SK-N-SH treated with all-trans-retinoic acid at 6 μM for 48 hours (cell line): ENCODE measurements at regions not wholly inside any gene's neighbourhood (a gene's known extent, or its start where the extent isn't known, plus 50 kb on each side); places are given as distances from the start of the nearest gene placed in this dataset.

Experiments used
- ATAC-seq: fragments of 200-7000 bp; cut with Tn5 transposase; 3 replicates; pipeline ENCODE4 v1.9.1; 2020; ENCODE audit warnings: mild to moderate bottlenecking, moderate library complexity
- ARNTL ChIP-seq: fragments of 450-650 bp; formaldehyde crosslinking; IDR thresholded peaks from 2 replicates; pipeline ENCODE4 v1.5.0; 2020; ENCODE audit warnings: low read depth, mild to moderate bottlenecking, moderate library complexity, borderline replicate concordance
- CSDC2 ChIP-seq: fragments of 250-450 bp; sonication (Bioruptor Pico); IDR thresholded peaks from 2 replicates; pipeline ENCODE4 v1.5.0; 2020; ENCODE audit warnings: mild to moderate bottlenecking, moderate library complexity
- ESRRG ChIP-seq: fragments of 250-450 bp; sonication (Bioruptor Pico); IDR thresholded peaks from 2 replicates; pipeline ENCODE4 v1.6.1; 2021; ENCODE audit warnings: mild to moderate bottlenecking
- GLIS3 ChIP-seq: fragments of 250-450 bp; sonication (Bioruptor Pico); IDR thresholded peaks from 2 replicates; pipeline ENCODE4 v1.5.0; 2020; ENCODE audit warnings: mild to moderate bottlenecking, moderate library complexity
- ISL1 ChIP-seq: fragments of 250-450 bp; sonication (Bioruptor Pico); IDR thresholded peaks from 2 replicates; pipeline ENCODE4 v2.1.2; 2022; ENCODE audit warnings: mild to moderate bottlenecking, moderate library complexity
- OSR1 ChIP-seq: fragments of 250-450 bp; sonication (Bioruptor Pico); IDR thresholded peaks from 2 replicates; pipeline ENCODE4 v1.8.0; 2022; ENCODE audit warnings: moderate library complexity, mild to moderate bottlenecking, inconsistent platforms
- RARB ChIP-seq: fragments of 250-450 bp; sonication (Bioruptor Pico); IDR thresholded peaks from 2 replicates; pipeline ENCODE4 v1.8.0; 2021; ENCODE audit warnings: mild to moderate bottlenecking, moderate library complexity
- SNAI2 ChIP-seq: fragments of 250-450 bp; sonication (Bioruptor Pico); IDR thresholded peaks from 2 replicates; pipeline ENCODE4 v1.5.0; 2020; ENCODE audit warnings: mild to moderate bottlenecking, moderate library complexity
- TOX ChIP-seq: fragments of 250-450 bp; sonication (Bioruptor Pico); IDR thresholded peaks from 2 replicates; pipeline ENCODE4 v1.8.0; 2021; ENCODE audit warnings: mild to moderate bottlenecking, moderate library complexity, borderline replicate concordance
- ZC3H10 ChIP-seq: fragments of 250-450 bp; sonication (Bioruptor Pico); IDR thresholded peaks from 2 replicates; pipeline ENCODE4 v1.5.1; 2021; ENCODE audit warnings: mild to moderate bottlenecking, moderate library complexity
- ZFP3 ChIP-seq: fragments of 250-450 bp; sonication (Bioruptor Pico); IDR thresholded peaks from 2 replicates; pipeline ENCODE4 v1.5.0; 2020; ENCODE audit warnings: mild to moderate bottlenecking, moderate library complexity
- ZFP30 ChIP-seq: fragments of 450-650 bp; formaldehyde crosslinking; IDR thresholded peaks from 2 replicates; pipeline ENCODE4 v1.5.0; 2022; ENCODE audit warnings: mild to moderate bottlenecking, moderate library complexity
- ZNF565 ChIP-seq: fragments of 450-650 bp; formaldehyde crosslinking; conservative IDR thresholded peaks from 2 replicates; pipeline ENCODE4 v1.5.0; 2020; ENCODE audit warnings: low read depth, mild to moderate bottlenecking, moderate library complexity
- ZNF70 ChIP-seq: fragments of 450-650 bp; formaldehyde crosslinking; IDR thresholded peaks from 2 replicates; pipeline ENCODE4 v1.5.0; 2020; ENCODE audit warnings: mild to moderate bottlenecking, moderate library complexity
- ZNF8 ChIP-seq: fragments of 450-650 bp; formaldehyde crosslinking; IDR thresholded peaks from 2 replicates; pipeline ENCODE4 v1.5.0; 2020; ENCODE audit warnings: mild to moderate bottlenecking, moderate library complexity
- TF ChIP-seq, protein P1 (sequence below): fragments of 250-450 bp; sonication (Bioruptor Pico); IDR thresholded peaks from 2 replicates; pipeline ENCODE4 v1.8.0; 2021; ENCODE audit warnings: low read depth, mild to moderate bottlenecking, moderate library complexity, borderline replicate concordance
- TF ChIP-seq, protein P2 (sequence below): fragments of 250-450 bp; sonication (Bioruptor Pico); IDR thresholded peaks from 2 replicates; pipeline ENCODE4 v1.8.0; 2020; ENCODE audit warnings: mild to moderate bottlenecking, moderate library complexity, borderline replicate concordance
- TF ChIP-seq, protein P3 (sequence below): fragments of 250-450 bp; sonication (Bioruptor Pico); IDR thresholded peaks from 2 replicates; pipeline ENCODE4 v1.5.1; 2021; ENCODE audit warnings: mild to moderate bottlenecking, moderate library complexity
- TF ChIP-seq, protein P4 (sequence below): fragments of 250-450 bp; sonication (Bioruptor Pico); IDR thresholded peaks from 2 replicates; pipeline ENCODE4 v1.5.1; 2020; ENCODE audit warnings: low read depth, mild to moderate bottlenecking, moderate library complexity

DNA sequence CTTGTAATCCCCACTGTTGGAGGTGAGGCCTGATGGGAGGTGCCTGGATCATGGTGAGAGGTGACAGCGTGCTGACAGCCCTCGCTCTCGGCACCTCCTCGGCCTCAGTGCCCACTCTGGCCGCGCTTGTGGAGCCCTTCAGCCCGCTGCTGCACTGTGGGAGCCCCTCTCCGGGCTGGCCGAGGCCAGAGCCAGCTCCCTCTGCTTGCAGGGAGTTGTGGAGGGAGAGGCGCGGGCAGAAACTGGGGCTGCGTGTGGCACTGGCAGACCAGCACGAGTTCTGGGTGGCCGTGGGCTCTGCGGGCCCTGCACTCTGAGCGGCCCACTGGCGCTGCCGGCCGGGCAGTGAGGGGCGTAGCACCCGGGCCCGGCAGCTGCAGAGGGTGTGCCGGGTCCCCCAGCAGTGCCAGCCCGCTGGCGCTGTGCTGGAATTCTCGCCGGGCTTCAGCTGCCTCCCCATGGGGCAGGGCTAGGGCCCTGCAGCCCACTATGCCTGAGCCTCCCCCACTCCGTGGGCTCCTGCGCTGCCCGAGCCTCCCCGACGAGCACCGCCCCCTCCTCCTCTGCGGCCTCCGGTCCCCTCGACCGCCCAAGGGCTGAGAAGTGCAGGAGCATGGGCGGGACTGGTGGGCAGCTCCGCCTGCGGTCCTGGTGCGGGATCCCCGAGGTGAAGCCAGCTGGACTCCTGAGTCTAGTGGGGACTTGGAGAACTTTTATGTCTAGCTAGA, 197.1 kb downstream of the SPP2 start:
- TF ChIP-seq, protein P1, sequence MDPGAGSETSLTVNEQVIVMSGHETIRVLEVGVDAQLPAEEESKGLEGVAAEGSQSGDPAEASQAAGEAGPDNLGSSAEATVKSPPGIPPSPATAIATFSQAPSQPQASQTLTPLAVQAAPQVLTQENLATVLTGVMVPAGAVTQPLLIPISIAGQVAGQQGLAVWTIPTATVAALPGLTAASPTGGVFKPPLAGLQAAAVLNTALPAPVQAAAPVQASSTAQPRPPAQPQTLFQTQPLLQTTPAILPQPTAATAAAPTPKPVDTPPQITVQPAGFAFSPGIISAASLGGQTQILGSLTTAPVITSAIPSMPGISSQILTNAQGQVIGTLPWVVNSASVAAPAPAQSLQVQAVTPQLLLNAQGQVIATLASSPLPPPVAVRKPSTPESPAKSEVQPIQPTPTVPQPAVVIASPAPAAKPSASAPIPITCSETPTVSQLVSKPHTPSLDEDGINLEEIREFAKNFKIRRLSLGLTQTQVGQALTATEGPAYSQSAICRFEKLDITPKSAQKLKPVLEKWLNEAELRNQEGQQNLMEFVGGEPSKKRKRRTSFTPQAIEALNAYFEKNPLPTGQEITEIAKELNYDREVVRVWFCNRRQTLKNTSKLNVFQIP (CRISPR knock-in tag), result no peak
- TF ChIP-seq ZNF565 (CRISPR knock-in tag) (no peak), ZFP30 (CRISPR knock-in tag) (no peak), ZNF70 (CRISPR knock-in tag) (no peak)
- TF ChIP-seq, protein P2, sequence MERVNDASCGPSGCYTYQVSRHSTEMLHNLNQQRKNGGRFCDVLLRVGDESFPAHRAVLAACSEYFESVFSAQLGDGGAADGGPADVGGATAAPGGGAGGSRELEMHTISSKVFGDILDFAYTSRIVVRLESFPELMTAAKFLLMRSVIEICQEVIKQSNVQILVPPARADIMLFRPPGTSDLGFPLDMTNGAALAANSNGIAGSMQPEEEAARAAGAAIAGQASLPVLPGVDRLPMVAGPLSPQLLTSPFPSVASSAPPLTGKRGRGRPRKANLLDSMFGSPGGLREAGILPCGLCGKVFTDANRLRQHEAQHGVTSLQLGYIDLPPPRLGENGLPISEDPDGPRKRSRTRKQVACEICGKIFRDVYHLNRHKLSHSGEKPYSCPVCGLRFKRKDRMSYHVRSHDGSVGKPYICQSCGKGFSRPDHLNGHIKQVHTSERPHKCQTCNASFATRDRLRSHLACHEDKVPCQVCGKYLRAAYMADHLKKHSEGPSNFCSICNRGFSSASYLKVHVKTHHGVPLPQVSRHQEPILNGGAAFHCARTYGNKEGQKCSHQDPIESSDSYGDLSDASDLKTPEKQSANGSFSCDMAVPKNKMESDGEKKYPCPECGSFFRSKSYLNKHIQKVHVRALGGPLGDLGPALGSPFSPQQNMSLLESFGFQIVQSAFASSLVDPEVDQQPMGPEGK (CRISPR knock-in tag), result no peak
- no peak for ATAC-seq

DNA sequence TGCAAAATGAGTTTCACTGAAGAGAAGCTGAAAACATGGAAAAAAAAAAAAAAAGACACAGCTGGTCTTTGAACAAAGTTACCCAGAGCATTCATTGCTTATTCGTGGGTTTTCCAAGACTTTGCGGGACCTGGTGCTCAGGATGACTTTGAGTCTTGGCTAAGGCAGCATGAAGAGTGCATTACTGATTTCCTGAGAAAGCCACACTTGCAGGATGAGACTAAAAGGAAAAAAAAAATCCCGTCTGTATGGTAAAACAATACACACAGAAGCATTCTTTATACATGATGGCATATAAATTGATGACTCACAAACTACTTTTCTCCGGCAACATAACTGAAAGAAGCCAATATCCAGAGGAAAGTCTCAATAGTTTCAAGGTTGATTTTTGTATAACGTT, 195.4 kb downstream of the SPP2 start:
- no peak for TF ChIP-seq ZNF565 (CRISPR knock-in tag)
- TF ChIP-seq ARNTL (CRISPR knock-in tag), result no peak
- TF ChIP-seq, protein P3, sequence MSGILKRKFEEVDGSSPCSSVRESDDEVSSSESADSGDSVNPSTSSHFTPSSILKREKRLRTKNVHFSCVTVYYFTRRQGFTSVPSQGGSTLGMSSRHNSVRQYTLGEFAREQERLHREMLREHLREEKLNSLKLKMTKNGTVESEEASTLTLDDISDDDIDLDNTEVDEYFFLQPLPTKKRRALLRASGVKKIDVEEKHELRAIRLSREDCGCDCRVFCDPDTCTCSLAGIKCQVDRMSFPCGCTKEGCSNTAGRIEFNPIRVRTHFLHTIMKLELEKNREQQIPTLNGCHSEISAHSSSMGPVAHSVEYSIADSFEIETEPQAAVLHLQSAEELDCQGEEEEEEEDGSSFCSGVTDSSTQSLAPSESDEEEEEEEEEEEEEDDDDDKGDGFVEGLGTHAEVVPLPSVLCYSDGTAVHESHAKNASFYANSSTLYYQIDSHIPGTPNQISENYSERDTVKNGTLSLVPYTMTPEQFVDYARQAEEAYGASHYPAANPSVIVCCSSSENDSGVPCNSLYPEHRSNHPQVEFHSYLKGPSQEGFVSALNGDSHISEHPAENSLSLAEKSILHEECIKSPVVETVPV (CRISPR knock-in tag), result no peak
- TF ChIP-seq ESRRG (CRISPR knock-in tag), result no peak
- peak; percentile 70 for TF ChIP-seq ISL1 (CRISPR knock-in tag)
- TF ChIP-seq, protein P4, sequence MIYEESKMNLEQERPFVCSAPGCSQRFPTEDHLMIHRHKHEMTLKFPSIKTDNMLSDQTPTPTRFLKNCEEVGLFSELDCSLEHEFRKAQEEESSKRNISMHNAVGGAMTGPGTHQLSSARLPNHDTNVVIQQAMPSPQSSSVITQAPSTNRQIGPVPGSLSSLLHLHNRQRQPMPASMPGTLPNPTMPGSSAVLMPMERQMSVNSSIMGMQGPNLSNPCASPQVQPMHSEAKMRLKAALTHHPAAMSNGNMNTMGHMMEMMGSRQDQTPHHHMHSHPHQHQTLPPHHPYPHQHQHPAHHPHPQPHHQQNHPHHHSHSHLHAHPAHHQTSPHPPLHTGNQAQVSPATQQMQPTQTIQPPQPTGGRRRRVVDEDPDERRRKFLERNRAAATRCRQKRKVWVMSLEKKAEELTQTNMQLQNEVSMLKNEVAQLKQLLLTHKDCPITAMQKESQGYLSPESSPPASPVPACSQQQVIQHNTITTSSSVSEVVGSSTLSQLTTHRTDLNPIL (CRISPR knock-in tag), result peak; percentile 54
- no peak for TF ChIP-seq ZFP3
- TF ChIP-seq ZNF8 (CRISPR knock-in tag), result no peak
- no peak for TF ChIP-seq GLIS3
- ATAC-seq, result peak; percentile 84

DNA sequence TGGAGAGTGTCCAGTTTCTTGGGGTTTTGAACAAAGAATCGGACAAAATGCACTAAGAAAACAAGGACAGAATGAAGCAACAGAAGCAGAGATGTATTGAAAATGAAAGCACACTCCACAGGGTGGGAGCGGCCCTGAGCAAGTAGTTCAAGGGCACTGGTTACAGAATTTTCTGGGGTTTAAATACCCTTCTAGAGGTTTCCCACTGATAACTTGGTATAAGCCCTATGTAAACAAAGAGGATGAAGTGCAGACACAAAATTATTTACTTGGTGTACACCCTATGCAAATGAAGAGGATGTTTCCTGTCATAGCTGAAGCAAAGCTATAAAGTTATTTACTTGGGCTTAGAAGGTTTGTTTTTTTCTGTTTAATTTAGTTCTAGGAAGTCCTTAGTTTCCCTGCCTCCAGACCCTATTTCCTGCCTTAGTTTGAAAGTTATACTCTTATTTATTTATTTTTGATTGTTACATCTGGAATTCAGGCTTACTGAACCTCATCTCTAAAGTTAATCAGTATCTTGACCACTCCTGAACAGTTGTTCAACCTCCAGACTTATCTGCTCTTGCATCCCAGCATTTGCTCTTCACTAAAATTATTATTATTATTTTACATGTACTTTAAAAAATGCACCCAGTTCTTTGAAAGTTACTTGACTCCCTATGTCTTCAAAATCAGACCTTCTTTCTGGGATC, 193.5 kb downstream of the SPP2 start:
- ATAC-seq, result peak; percentile 13; the same call in 2 of the 3 replicates
- TF ChIP-seq CSDC2 (CRISPR knock-in tag), result no peak
- TF ChIP-seq ZC3H10 (CRISPR knock-in tag), result no peak
- TF ChIP-seq RARB (CRISPR knock-in tag), result no peak
- no peak for TF ChIP-seq SNAI2 (CRISPR knock-in tag)
- TF ChIP-seq, protein P4 (CRISPR knock-in tag), result no peak
- no peak for TF ChIP-seq TOX (CRISPR knock-in tag)
- no peak for TF ChIP-seq GLIS3

DNA sequence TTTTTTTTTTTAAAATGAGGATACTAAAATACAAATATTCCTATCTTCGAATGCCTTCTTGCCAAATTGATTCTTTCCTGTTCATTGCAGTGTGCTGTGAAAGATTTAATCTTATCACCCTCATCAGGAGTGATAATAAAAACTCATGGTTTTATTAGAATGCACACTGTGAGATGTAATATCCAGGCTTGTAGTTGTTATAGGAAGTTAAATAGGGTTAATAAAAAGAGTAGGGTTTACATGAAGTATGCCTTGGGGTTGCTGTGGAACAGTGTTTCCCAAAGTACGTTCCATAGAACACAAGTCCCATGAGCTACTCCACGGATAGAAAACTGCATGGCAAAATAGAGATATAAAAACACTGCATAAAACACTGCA, 191.9 kb downstream of the SPP2 start:
- ATAC-seq, result no peak
- TF ChIP-seq OSR1 (CRISPR knock-in tag) (no peak), ARNTL (CRISPR knock-in tag) (no peak), ISL1 (CRISPR knock-in tag) (no peak)
- TF ChIP-seq, protein P2 (CRISPR knock-in tag), result no peak
- TF ChIP-seq, protein P3 (CRISPR knock-in tag), result no peak
- TF ChIP-seq, protein P4 (CRISPR knock-in tag), result no peak
